ENCODE measurements at regions not wholly inside any gene's neighbourhood (a gene's known extent, or its start where the extent isn't known, plus 50 kb on each side); places are given as distances from the start of the nearest gene placed in this dataset.

DNA sequence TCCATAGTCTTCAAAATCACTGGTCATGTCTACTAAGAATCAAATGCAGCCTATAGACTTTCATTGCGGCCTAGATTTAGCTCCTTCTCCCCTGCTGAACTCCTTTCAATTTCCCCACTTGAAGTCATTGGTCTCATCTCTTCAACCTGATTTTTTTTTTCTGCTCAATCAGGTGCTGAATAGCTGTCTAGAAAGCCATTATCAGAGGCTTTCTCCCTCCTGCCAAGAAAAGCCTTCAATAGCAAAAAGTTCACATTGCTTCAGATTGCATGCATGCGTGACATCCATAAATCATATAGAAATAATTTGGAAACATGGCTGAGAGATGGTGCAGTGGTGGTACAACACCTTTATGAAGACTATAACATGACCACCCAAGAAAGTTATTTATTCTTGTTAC, 316.2 kb downstream of the PLK2 start:
- TF ChIP-seq POLR2A (IDR thresholded peaks at IDR 0.05; ENCODE audit: low read length), result no peak
- TF ChIP-seq GATA1 (IDR thresholded peaks at IDR 0.05; ENCODE audit: low read depth, low read length), result no peak
